Pons (tissue), 1 donor: ENCODE measurements at regions not wholly inside any gene's neighbourhood (a gene's known extent, or its start where the extent isn't known, plus 50 kb on each side); places are given as distances from the start of the nearest gene placed in this dataset.
A peak's percentile ranks its signal among the peaks of the same experiment; 100 is the strongest.

Experiments used
- DNase-seq: peaks from one replicate; pipeline ENCODE4 v3.0.0-alpha.2; 2016; ENCODE audit warnings: low spot score

- no peak for DNase-seq
Measured at GRCh38 chr21:22573834-22574233, 1575.6 kb downstream of the NCAM2 start.

GRCh38 chr21:22575165-22575584 lies 1577.0 kb downstream of the NCAM2 start:
- peak; percentile 19 for DNase-seq

GRCh38 chr21:22579741-22580140 lies 1581.5 kb downstream of the NCAM2 start:
- no peak for DNase-seq

- no peak for DNase-seq
Measured at GRCh38 chr21:22582026-22582425, 1583.8 kb downstream of the NCAM2 start.

GRCh38 chr21:22584308-22584707 lies 1586.1 kb downstream of the NCAM2 start:
- DNase-seq = no peak

- DNase-seq = no peak
Measured at GRCh38 chr21:22585558-22585957, 1587.3 kb downstream of the NCAM2 start.

GRCh38 chr21:22597660-22598255 lies 1599.5 kb downstream of the NCAM2 start:
- DNase-seq = no peak

GRCh38 chr21:22609802-22610201 lies 1611.6 kb downstream of the NCAM2 start:
- no peak for DNase-seq

- no peak for DNase-seq
Measured at GRCh38 chr21:22627911-22628310, 1629.7 kb downstream of the NCAM2 start.

GRCh38 chr21:22630953-22631465 lies 1632.8 kb downstream of the NCAM2 start:
- DNase-seq = no peak

- no peak for DNase-seq
Measured at GRCh38 chr21:22632176-22632575, 1634.0 kb downstream of the NCAM2 start.

GRCh38 chr21:22649246-22649645 lies 1651.0 kb downstream of the NCAM2 start:
- DNase-seq = no peak

GRCh38 chr21:22650226-22650625 lies 1652.0 kb downstream of the NCAM2 start:
- DNase-seq = no peak

- DNase-seq = no peak
Measured at GRCh38 chr21:22657781-22658180, 1659.6 kb downstream of the NCAM2 start.

- DNase-seq = no peak
Measured at GRCh38 chr21:22670148-22670547, 1671.9 kb downstream of the NCAM2 start.

GRCh38 chr21:22679207-22679606 lies 1681.0 kb downstream of the NCAM2 start:
- DNase-seq = no peak

GRCh38 chr21:22691658-22692057 lies 1693.4 kb downstream of the NCAM2 start:
- peak; percentile 15 for DNase-seq

GRCh38 chr21:22703521-22703920 lies 1705.3 kb downstream of the NCAM2 start:
- no peak for DNase-seq

- peak; percentile 10 for DNase-seq
Measured at GRCh38 chr21:22710721-22711120, 1712.5 kb downstream of the NCAM2 start.

GRCh38 chr21:22711636-22712035 lies 1713.4 kb downstream of the NCAM2 start:
- DNase-seq = peak; percentile 27

- DNase-seq = no peak
Measured at GRCh38 chr21:22725436-22725835, 1727.2 kb downstream of the NCAM2 start.

- DNase-seq = no peak
Measured at GRCh38 chr21:22728091-22728490, 1729.9 kb downstream of the NCAM2 start.

- DNase-seq = peak; percentile 8
Measured at GRCh38 chr21:22743085-22743484, 1744.9 kb downstream of the NCAM2 start.

- DNase-seq = no peak
Measured at GRCh38 chr21:22754746-22755145, 1756.5 kb downstream of the NCAM2 start.
